H1 (cell line): ENCODE measurements at regions not wholly inside any gene's neighbourhood (a gene's known extent, or its start where the extent isn't known, plus 50 kb on each side); places are given as distances from the start of the nearest gene placed in this dataset.

Experiments used
- BCL11A ChIP-seq, 2 experiments: IDR thresholded peaks; one replicate each; pipeline ENCODE4 v1.6.1; 2011; ENCODE audit warnings: low read depth in 2 of 2, low read length in 2 of 2, mild to moderate bottlenecking in 2 of 2
- CHD7 ChIP-seq: fragments of 300-600 bp; sonication (generic); IDR thresholded peaks from 2 replicates; pipeline ENCODE4 v1.7.1; 2012; ENCODE audit warnings: low read length, moderate library complexity, mild to moderate bottlenecking, inconsistent platforms; ENCODE audit not compliant: insufficient replicate concordance
- E2F6 ChIP-seq: IDR thresholded peaks from 2 replicates; pipeline ENCODE4 v1.6.1; 2012; ENCODE audit warnings: inconsistent platforms
- GABPA ChIP-seq: IDR thresholded peaks from 2 replicates; pipeline ENCODE4 v1.6.1; 2011; ENCODE audit warnings: mild to moderate bottlenecking, low read length, moderate library complexity, borderline replicate concordance; ENCODE audit not compliant: insufficient read depth
- KDM4A ChIP-seq: IDR thresholded peaks from one replicate; pipeline ENCODE4 v1.7.1; 2012; ENCODE audit warnings: low read depth, mild to moderate bottlenecking, moderate library complexity, low read length, inconsistent platforms; ENCODE audit not compliant: severe bottlenecking
- SRF ChIP-seq: IDR thresholded peaks from 2 replicates; pipeline ENCODE4 v1.6.1; 2011; ENCODE audit warnings: mild to moderate bottlenecking, low read depth, low read length, moderate library complexity
- SUZ12 ChIP-seq: fragments of 200-600 bp; sonication (generic); IDR thresholded peaks from 2 replicates; pipeline ENCODE4 v1.6.1; 2012; ENCODE audit warnings: mild to moderate bottlenecking, inconsistent platforms, low read length, moderate library complexity, mixed read lengths
- TAF7 ChIP-seq: optimal IDR thresholded peaks from 2 replicates; pipeline ENCODE3; 2011; ENCODE audit warnings: low read depth, mild to moderate bottlenecking, inconsistent platforms, low read length, moderate library complexity, borderline replicate concordance
- TF ChIP-seq, protein P1 (sequence below): IDR thresholded peaks from 2 replicates; pipeline ENCODE4 v1.6.1; 2012; ENCODE audit warnings: low read length, inconsistent platforms

DNA sequence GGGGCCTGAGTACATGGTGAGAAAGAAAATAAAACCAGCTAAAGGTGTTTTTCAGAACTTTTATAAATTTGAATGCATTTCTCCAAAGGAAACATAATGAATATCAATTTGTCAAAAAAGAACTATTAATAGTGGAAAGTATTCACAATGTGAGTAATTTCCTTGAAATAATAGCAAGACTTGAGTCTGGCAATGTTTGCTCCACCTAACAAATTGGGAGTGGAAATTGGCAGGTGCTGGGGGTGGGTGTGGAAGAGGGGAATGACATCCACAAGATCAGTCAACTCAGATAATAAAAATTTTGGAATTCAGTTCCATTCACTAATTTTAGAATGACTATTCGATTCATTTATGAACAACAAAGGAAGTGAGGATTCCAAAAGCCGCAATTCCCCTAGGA lies 884.8 kb upstream of the SLIT2 start (continued):
- TF ChIP-seq CHD7 (no peak), E2F6 (no peak), SUZ12 (no peak), KDM4A (no peak), GABPA (no peak), SRF (no peak), TAF7 (no peak), BCL11A (IDR thresholded peaks at IDR 0.05; ENCODE audit: low read depth in 2 of 2, low read length in 2 of 2) (no peak)
- TF ChIP-seq, protein P1, sequence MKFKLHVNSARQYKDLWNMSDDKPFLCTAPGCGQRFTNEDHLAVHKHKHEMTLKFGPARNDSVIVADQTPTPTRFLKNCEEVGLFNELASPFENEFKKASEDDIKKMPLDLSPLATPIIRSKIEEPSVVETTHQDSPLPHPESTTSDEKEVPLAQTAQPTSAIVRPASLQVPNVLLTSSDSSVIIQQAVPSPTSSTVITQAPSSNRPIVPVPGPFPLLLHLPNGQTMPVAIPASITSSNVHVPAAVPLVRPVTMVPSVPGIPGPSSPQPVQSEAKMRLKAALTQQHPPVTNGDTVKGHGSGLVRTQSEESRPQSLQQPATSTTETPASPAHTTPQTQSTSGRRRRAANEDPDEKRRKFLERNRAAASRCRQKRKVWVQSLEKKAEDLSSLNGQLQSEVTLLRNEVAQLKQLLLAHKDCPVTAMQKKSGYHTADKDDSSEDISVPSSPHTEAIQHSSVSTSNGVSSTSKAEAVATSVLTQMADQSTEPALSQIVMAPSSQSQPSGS: no peak
